ENCODE measurements at regions not wholly inside any gene's neighbourhood (a gene's known extent, or its start where the extent isn't known, plus 50 kb on each side); places are given as distances from the start of the nearest gene placed in this dataset.
"Not testable (repeated sequence)": the region's sequence is repeated elsewhere in the genome, so short reads cannot be mapped to it uniquely, and the experiment has no call there.

DNA sequence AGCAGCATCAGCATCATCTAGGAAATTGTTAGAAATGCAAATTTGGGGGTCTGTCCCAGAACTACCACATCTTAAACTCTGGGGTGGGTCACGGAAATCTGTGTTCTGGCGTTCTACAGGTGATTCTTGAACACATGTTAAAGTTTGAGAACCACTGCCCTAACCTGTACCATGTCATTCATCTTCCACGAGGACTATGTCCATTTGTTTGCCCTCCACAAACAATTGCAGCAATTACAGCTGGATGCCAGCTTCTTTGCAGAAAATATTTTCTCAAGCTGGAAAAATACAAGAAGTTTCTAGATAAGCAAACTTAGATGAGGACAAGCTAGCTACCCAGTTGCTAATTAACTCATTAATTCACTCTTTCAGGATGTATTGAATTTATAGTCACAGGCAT, 54.1 kb downstream of the MAFB start:
- no peak for DNase-seq

- DNase-seq, result no peak
Measured at GRCh38 chr20:40633123-40633850, 55.7 kb downstream of the MAFB start.

- DNase-seq, result no peak
Measured at GRCh38 chr20:40632346-40632976, 56.6 kb downstream of the MAFB start.

DNA sequence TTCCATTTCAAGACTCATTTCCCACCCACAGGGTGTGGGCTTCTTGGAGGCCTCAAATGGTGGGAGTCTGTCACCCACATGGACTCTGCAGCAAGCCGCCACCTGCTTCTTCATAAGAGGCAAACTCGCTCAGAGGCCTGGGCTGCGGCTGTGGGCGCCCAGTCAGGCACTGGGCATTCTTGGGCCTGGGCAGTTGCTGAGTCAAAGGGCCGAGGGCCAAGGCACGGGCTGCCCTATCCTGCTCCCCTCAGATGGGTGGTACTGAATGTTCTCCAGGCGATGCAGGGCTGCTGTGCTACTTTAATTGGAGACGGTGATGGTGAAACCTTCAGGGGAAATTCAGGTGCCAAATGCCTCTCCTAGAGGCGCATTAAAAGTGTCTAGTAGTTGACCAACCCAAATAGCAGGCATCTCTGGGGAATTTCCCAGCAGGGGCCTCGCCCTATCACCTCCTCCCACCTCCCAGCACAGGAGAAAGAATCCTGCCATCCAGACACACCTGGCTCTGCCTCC, 57.9 kb downstream of the MAFB start:
- no peak for DNase-seq

GRCh38 chr20:40630713-40631112, 58.3 kb downstream of the MAFB start:
- DNase-seq, result no peak

DNA sequence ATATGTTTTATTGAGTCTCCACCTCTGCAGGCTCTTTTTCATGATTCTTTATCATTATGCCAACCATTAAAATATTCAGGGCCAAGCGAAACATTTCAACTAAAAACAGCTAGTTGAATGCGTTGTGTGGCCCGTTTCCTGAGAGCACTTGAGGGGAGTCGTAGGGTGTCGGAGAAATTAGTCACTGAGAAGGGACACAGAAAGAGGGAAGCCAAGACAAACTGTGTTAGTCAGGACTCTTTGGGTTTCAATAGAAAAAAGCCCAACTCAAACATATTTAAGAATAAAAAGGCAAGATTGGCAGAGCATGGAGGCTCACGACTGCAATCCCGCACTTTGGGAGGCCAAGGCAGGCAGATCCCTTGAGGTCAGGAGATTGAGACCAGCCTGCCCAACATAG, 58.9 kb downstream of the MAFB start:
- DNase-seq, result no peak

- no peak for DNase-seq
Measured at GRCh38 chr20:40628877-40629276, 60.2 kb downstream of the MAFB start.

DNA sequence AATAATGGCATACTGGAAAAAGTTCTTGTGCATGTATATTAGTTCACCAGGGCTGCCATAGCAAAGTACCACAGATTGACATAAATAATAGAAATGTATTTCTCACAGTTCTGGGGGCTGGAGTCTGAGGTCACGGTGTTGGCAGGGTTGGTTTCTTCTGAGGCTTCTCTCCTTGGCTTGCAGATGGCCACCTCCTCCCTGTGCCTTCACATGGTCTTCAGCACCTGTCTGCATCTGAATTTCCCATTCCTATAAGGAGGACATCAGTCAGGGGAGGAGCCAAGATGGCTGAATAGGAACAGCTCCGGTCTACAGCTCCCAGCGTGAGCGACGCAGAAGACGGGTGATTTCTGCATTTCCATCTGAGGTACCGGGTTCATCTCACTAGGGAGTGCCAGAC, 70.0 kb downstream of the MAFB start:
- not testable (repeated sequence) for DNase-seq

GRCh38 chr20:40617594-40617993, 71.4 kb downstream of the MAFB start:
- no peak for DNase-seq

DNA sequence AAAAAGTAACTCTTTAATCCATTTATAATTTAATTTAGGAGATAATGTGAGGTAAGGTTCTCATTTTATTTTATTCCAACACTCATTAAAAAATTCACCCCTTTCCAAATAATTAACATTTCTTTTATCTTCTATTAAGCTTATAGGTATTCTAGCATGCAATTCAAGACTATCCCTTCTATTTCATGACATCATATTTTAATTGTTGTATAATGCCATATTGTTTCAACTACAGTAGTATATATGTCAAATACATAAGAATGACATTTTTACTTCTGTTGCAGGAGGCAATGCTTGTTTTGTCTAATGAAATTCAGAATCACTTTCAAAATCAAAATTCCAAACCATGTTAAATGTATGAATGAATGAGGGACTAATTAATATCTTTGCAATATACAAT, 76.2 kb downstream of the MAFB start:
- no peak for DNase-seq

GRCh38 chr20:40612247-40612646, 76.8 kb downstream of the MAFB start:
- no peak for DNase-seq

DNA sequence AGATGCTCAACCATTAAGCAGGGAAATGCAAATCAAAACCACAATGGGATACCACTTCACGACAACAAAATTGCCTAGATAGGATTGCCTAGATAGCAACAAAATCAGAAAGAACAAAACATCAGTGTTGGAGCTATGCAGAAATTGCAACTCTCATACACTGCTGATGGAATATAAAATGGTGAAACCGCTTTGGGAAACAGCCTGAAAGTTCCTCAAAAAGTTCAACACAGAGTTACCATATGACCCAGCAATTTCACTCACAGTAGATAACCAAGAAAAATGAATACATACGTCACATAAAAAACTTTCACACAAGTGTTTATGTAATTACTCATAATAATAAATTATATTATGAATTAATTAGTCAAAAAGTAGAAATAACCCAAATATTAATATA, 78.3 kb downstream of the MAFB start:
- DNase-seq, result no peak

DNA sequence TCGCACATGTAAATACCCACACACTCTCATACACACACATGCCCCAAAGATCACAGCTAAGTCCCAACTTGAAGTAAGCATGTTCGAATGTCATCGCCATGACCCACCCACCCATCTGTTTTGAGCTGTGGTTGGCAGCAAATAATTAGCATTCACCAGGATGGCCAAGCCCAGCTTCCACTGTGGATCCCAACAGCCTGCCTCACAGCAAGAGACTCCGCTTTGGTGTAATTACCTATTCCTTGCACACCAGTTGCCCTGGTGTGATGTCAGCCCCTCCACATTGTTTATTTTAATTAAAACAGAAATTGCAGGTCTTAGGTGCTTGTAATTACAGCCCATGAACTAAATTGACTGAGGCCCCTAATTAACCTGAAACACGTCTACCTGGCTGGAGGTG, 81.1 kb downstream of the MAFB start:
- no peak for DNase-seq

DNA sequence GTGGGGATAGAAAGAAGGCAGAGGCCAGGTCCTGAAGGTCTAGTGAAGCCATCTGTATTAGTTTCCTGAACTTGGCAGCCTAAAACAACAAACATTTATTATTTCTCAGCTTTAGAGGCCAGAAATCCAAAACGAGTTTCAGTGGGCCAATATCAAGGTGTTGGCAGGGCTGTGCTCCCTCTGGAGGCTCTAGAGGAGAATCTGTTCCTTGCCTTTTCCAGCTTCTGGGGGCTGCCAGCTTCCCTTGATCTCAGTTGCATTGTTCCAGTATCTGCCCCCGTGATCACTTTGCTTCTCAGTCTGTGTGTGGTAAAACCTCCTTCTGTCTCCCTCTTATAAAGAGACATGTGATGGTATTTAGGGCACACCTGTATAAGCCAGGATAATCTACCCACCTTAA, 82.4 kb downstream of the MAFB start:
- no peak for DNase-seq

DNA sequence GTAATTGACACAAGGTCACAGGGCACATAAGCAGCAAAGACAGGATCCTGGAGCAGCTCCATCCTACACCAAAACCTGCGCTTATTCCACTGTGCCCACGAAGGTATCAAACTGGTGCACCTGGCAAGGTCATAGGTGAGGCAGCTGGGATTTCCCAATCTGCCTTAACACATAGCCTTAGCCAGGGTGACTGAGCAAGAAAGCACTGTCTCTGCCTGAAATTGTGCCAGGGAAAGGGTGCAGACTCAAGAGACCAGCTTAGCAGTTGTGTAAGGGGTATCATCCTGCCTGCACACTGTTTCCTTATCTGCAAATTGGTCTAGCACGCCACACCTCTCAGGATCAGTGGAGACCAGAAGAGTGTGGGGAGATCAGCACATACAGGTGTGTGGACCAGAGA, 82.8 kb downstream of the MAFB start:
- DNase-seq, result no peak

GRCh38 chr20:40604416-40604815, 84.6 kb downstream of the MAFB start:
- no peak for DNase-seq

DNA sequence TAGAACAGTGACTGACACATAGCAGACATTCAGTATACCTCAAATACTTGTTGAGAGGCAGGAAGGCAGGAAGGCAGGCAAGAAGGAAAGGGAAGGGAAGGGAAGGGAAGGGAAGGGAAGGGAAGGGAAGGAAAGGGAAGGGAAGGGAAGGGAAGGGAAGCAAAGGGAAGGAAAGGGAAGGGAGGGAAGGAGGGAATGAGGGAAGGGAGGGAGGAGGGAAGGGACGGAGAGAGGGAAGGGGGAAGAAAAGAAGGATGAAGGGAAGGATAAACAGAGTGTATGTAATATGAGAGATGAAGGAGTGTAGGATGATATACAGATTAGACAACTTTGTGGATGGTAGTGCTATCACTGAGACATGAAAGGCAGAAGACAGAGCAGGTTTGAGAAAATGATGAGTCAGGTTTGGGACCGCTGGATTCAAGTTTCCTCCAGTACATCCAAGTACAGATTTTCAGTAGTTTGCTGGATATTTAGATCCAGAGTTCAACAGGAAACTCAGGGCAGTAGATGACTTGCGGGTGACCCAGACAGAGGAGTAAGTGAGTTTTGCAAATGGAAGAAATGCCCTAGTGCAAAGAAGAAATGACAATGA, 85.9 kb downstream of the MAFB start:
- no peak for DNase-seq

- no peak for DNase-seq
Measured at GRCh38 chr20:40602381-40602780, 86.7 kb downstream of the MAFB start.

GRCh38 chr20:40600441-40601219, 88.4 kb downstream of the MAFB start:
- DNase-seq, result no peak

GRCh38 chr20:40599987-40600386, 89.0 kb downstream of the MAFB start:
- no peak for DNase-seq

- no peak for DNase-seq
Measured at GRCh38 chr20:40592941-40593340, 96.1 kb downstream of the MAFB start.

DNA sequence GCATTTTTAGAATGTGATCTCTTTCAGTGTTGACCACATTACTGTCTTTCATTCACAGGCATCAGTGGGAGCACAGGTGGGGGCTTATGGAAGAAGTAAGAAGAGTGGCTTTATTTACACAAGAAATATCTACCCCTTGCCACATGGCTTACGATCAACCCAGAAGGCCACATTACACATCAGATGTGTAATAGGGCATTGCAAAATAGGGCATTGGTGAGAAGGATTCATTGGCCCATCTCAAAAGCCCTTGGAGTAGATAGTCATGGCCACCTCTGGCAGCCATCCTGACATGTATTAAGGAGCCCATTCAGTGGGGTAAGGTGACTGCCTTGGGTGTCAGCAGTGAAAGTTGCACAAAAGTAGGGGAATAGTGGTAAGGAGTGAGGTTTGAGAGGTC, 97.5 kb downstream of the MAFB start:
- DNase-seq, result no peak

- no peak for DNase-seq
Measured at GRCh38 chr20:40591119-40591518, 97.9 kb downstream of the MAFB start.

- no peak for DNase-seq
Measured at GRCh38 chr20:40589581-40589980, 99.5 kb downstream of the MAFB start.
